DMS53 treated with DMSO at 0.1 percent for 48 hours (cell line): ENCODE measurements at regions not wholly inside any gene's neighbourhood (a gene's known extent, or its start where the extent isn't known, plus 50 kb on each side); places are given as distances from the start of the nearest gene placed in this dataset.

Experiments
- DNase-seq: peaks from one replicate; lab custom pipeline; 2025; ENCODE audit not compliant: unreplicated experiment; lab: John Stamatoyannopoulos, UW

DNA sequence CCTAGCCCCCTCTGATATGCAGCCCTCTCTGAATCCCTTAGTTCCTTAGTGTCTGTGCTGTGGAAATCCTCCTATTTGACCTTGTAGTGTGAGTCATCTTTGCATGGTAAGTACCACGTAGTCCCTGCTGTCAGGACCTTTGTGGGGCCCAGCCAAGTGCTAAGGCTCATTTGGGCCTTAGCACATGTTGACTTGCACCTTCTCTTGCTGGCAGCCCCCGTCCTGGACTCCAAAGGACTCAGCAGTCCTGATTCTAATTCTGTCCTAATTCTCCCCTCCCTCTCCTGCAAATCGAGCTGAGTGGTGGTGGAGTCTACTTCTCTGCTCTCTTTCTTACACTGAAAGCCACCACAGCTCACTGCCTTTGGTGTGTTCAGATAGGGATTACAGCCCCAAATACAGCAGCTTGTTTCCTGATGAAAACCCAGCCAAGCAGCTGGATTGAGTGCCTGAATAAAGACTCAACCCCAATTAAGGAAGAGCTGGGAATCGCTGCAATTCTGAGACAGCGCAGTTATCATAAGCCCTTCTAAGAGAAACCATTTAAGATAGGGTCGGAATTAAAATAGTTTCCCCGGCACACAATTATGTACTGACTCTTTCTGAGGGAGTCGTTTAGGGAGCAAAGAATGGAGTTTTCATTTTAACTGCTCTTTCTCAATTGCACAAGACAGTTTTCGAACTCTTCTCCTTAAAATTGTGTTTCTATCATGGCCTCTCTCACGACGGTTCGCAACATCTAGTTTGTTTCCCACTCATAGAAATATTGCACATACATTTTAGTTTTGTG is 215.6 kb upstream of the TNP1 start:
- no peak for DNase-seq

DNA sequence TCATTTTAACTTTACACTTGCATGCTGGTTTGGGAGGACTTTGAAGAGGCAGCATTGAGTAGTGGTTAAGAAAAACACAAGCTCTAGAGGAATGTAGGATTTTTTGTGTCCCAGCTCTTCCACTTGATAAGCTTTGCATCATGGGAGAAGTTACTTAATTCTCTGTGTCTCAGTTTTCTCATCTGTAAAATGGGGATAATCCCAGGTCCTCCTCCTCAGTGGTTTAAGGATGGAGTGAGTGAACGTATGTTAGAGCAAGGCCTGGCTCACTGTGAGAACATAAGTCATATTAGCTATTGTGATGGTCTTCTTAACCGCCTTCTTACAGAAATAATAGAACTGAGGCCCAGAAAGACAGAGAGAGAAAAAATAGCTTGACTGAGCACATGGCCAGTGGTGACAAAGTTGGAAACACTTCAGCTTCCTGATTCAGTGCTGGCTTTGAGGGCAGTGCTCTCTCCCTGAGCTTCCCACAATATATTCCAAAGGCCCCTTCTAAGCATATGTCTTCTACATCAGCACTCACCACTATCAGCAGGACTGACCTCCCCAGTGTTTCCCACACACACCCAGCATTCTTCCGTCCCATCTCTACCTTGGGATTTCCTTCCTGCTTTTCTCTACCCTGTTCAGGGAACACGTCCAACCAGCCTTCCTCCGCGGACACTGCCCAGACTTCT is 214.9 kb upstream of the TNP1 start:
- DNase-seq, result no peak

- no peak for DNase-seq
Measured at GRCh38 chr2:217071416-217071815, 211.6 kb upstream of the TNP1 start.

GRCh38 chr2:217070611-217071010 is 210.7 kb upstream of the TNP1 start:
- no peak for DNase-seq

DNA sequence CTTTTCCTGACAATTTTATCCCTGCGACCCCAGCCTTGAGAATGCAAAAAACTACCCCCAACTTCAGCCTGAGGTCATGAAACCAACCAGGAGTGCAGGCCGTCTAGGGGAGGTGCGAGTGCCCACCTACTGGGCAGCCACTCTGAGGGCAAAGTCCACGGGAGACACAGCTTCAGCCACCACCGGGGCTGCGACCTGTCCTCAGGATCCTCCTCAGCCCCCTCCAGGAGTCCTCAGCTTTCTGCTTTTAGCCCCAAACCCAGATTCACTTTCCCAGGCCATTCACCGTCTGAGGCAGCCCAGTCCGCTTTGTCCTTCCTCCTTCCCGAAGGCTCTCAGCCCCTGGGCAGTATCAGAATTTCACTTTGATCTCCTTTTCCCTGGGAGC is 210.2 kb upstream of the TNP1 start:
- DNase-seq, result no peak

DNA sequence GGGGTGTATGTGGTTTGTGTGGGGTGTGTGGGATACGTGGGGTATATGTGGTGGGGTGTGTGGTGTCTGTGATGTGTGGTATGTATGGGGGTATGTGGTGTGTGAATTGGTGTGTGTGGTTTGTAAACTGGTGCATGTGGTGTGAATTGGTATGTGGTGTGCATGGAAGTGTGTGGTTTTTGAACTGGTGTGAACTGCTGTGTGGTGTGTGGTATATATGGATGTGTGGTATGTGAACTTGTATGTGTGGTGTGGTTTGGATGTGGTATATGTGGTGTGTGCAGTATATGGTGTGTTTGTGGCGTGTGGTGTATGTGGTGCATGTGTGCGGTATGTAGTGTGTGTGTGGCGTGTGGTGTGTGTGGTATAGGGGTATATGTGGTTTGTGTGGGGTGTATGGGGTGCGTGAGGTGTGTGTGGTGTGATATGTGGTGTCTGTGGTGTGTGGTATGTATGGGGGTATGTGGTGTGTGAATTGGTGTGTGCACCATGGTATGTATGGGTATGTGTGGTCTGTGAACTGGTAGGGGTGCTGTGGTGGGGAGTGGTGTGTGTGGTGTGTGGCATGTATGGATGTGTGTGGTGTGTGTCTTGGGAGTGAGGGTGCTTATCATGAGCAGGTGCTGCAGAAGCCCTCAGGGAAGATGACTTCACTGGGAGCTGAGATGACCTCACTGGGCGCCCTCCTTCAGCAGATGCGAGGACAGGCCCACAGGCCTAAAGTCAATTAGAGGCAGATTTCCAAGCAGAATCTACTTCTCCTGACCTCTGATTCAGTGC is 209.6 kb upstream of the TNP1 start:
- no peak for DNase-seq

DNA sequence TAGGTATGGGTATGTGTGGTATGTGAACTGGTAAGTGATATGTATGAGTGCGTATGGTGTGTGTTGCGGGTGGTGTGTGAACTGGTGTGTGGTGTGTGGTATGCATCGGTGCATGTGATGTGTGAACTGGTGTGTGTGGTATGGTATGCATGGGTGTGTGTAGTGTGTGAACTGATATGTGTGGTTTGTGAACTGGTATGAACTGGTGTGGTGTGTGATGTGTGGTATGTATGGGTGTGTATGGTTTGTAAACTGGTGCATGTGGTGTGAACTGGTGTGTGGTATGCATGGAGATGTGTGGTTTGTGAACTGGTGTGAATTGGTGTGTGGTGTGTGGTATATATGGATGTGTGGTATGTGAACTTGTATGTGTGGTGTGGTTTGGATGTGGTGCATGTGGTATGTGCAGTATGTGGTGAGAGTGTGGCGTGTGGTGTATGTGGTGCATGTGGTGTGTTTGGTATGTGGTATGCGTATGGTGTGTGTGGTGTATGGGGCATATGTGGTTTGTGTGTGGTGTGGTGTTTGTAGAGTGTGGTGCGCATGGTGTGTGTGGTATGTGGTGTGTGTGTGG is 208.9 kb upstream of the TNP1 start:
- DNase-seq, result no peak

GRCh38 chr2:217067787-217068186 is 207.9 kb upstream of the TNP1 start:
- no peak for DNase-seq

GRCh38 chr2:217066510-217067270 is 206.8 kb upstream of the TNP1 start:
- peak; percentile 82 for DNase-seq

- no peak for DNase-seq
Measured at GRCh38 chr2:217065695-217066405, 206.0 kb upstream of the TNP1 start.

GRCh38 chr2:217065012-217065290 is 205.1 kb upstream of the TNP1 start:
- no peak for DNase-seq

DNA sequence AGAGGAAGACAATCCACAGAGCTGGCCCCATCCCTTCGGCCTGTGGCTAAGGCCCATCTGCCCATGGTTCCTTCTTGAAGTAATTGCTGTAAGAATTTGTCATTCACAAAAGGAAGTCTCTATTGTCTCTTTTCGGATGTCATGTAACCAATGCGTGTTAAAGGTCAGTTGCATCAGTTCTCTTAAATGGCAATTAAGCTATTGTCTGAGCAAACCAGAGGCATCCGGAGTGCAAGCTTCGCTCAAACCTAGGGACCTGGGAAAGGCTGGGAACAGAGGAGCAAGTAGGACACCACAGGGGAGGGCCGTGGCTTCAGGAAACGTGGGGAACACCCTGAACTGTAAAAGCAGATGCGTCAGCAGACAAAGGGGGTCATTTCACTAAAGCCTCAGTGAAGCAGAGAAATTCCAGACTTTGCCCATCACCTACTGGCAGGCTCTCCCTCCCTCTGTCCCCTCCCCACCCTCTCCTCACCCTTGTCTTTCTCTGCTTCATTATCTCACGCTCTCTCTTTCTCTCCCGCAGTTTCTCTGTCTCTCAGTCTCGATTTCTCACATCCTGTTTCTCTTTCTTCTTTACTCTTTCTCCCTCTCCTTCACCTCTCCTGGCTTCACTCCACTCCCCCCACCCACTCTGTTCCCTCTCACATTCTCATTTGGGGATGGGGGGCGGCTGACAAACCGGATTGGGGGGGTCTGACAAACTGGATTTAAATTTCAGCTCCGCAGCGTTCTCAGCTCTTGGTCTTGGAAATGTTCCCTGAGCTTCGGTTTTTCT is 204.6 kb upstream of the TNP1 start:
- DNase-seq, result no peak

GRCh38 chr2:217063238-217063755 is 203.4 kb upstream of the TNP1 start:
- DNase-seq, result no peak

DNA sequence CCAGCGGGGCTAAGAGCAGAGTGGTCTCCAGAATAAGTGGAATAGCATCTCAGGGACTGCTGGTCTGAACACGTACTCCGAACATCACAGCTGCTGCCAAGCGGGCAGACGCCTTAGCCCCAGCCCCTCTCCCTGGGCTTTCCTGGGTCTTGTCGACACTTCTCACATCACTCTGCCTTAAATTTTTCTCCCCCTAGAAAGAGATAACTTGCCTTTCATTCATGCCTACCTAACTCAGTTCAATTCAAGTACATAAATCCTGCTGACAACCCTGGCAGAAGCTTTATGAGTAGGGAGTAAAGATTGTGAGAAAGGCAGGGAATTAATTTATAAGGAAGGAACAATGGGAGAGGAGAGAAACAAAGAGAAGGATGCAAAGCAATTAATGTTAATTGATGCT is 202.9 kb upstream of the TNP1 start:
- DNase-seq, result no peak

DNA sequence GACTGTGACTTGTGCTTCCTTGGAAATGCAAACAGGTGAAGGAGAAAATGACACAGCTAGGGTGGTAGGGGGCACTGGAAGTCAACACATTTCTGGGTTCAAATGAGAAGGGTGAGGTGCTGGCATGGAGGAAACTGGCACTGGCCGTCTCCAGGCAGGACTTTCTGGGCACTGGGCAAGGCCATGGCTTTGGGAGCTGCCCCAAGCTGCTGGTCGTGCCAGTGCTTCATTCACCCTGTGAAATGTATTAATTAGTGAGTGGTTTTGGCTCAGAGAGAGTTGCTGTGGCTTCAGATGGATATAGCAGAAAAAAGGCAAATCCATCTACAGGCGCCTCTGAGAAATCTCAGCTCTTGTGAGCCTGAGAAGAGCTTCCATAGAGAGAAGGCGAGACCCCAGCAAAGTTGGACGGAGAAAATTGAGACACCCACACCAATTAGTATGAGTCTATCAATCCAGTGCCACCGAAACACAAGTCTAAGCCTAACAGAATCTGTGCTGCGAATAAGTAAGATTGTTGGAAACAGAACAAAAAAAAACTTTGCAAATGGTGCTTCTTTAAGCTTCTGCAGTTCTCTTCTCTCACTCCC is 202.1 kb upstream of the TNP1 start:
- no peak for DNase-seq

GRCh38 chr2:217060951-217061547 is 201.2 kb upstream of the TNP1 start:
- no peak for DNase-seq

DNA sequence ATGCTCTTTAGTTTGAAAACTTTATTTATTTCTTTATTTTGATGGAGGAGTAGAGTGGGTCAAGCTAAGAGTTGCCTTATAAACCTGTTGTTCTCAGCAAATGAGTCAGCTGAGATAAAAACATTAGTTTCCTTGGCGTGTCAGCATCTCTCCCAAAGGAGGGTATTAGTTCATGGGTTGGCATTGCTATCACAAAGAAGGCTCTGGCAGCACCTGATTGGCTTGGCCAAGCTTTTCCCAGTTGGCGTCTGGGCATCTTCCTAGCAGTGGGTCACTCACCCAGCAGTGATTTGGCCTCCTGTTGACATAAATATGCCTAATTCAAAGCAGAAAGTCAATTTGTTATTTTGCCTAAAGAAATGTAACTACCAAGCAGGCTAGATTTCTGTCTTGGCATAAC is 200.7 kb upstream of the TNP1 start:
- no peak for DNase-seq
